GM18909 (cell line): ENCODE measurements at regions not wholly inside any gene's neighbourhood (a gene's known extent, or its start where the extent isn't known, plus 50 kb on each side); places are given as distances from the start of the nearest gene placed in this dataset.

ENCODE experiments used
- ATAC-seq: cut with Tn5 transposase; IDR thresholded peaks from one replicate; pipeline ENCODE4 v1.9.1; 2021; ENCODE audit warnings: mild to moderate bottlenecking; ENCODE audit not compliant: unreplicated experiment, poor library complexity

DNA sequence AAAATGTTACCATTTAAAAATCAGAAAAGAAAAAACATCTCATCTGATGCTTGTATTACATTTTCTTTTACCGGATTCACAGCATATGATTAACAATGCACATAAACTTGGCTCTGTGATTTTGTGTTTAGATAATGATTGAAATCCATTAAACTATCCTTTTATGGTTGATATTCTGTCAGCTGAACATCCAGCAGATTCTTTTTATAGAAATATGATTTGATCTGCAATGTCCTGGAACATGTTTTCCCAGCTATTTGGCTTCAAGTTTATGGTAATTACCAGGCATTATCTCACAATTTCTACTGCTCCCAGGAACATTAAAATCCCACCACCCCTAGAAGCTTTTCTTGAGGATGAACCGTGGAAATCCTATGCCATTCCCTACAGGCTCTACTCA is 205.7 kb upstream of the TET2 start:
- ATAC-seq: no peak

- ATAC-seq: peak; percentile 70
Observed at GRCh38 chr4:104941661-104942062, 205.0 kb upstream of the TET2 start.

DNA sequence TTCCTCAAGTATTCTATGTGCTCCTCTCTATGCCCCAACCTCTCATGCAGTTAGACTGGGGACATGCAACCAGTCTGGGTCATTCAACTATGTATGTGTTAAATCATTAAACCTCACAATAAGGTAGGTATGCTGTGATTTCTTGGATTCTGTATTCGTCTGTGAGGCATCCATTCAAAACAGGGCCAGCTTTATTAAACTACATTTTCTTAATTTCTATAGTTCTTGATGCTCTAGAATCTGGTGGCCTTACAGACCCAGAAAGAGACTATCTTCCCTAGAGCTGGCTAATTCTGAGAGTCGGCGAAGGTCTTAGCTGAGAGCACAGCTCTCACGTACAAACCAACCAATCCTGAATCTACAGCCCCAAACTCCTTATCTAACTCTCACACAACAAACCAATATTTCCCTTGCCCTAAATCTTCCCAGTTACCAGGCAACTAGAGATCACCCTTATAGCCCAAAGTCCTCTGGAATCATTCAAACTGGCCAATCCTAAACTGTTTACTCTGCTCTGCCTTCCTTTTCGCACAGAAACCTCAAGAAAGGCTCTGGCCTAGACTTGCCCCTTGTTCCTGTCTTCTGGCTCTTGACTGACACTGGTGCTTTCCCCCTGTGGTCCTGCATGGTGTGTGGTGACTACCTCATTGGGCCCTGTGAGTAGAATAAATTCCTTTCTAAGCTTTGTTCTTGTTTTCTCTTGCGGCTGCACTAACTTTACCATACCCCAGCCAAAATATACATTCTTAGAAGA is 203.5 kb upstream of the TET2 start:
- ATAC-seq: peak; percentile 84

- ATAC-seq: no peak
Observed at GRCh38 chr4:104944596-104944995, 202.1 kb upstream of the TET2 start.

GRCh38 chr4:104964410-104965175 is 182.1 kb upstream of the TET2 start:
- ATAC-seq: peak; percentile 45

- peak; percentile 98 for ATAC-seq
Observed at GRCh38 chr4:104966349-104967033, 180.2 kb upstream of the TET2 start.

- peak; percentile 31 for ATAC-seq
Observed at GRCh38 chr4:104967034-104967401, 179.7 kb upstream of the TET2 start.

- no peak for ATAC-seq
Observed at GRCh38 chr4:104969394-104970082, 177.1 kb upstream of the TET2 start.

DNA sequence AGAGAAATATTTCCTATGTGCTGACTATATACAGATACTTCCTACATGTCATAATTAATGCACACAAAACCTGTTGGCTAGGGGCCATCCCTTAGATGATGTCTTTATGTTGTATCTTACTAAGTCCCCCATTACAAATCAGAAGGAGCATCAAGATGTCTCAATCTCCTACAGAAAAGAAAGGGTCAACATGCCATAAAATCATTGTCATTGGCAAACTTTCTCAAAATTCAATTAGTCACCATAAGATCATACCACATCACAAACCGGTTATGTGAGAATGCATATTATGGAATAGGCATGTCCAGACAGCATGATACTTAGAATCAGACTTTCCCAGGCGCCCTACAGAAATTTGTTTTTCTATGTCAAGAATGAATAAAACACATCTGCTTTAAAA is 175.2 kb upstream of the TET2 start:
- no peak for ATAC-seq

GRCh38 chr4:104973708-104974107 is 173.0 kb upstream of the TET2 start:
- ATAC-seq: peak; percentile 48

- ATAC-seq: no peak
Observed at GRCh38 chr4:104975617-104976016, 171.1 kb upstream of the TET2 start.

- peak; percentile 43 for ATAC-seq
Observed at GRCh38 chr4:104976262-104976661, 170.4 kb upstream of the TET2 start.

DNA sequence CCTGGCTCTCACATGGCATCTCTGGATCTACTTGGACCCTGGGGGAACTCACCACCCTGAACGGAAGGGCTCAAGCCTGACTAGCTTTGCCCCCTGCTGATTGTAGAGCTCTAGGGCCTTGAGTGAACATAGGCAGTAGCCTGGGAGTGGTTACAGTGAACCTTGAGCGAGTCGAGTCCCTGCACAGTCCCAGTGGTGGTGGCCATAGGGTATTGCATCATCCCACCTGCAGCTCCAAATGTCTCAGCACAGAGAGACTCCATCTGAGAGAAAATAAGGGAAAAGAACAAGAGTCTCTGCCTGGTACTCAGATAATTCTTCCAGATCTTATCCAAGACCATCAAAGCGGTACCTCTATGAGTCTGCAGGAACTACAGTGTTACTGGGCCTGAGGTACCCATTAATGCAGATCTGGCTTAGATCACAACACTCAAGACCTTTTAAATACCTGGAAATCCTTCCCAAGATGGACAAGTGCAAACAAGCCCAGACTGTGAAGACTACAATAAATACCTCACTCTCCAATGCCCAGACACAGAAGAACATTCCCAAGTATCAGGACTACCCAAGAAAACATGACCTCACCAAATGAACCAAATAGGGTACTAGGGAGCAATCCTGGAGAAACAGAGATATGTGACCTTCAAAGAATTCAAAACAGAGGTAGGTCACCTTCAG is 167.5 kb upstream of the TET2 start:
- ATAC-seq: no peak

GRCh38 chr4:104983615-104984179 is 163.0 kb upstream of the TET2 start:
- ATAC-seq: no peak

- ATAC-seq: no peak
Observed at GRCh38 chr4:104986306-104986705, 160.4 kb upstream of the TET2 start.

DNA sequence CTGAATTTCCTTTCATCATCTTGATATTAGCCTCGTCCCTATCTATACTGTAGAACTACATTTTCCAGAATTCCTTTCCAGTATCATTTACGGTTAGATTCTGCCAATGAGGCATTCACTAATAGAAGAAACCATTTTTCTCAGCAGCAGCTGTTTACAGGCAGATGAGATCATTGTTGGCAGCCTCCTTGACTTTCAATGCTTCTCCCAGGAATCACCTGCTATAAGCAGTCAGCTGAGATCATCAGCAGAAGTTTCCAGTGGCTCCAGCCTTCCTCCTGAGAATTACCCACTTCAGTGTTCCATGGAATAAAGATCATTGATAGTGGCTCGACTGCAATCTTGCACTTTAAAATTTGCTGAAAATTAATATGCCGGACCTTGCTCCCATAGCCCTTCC is 157.3 kb upstream of the TET2 start:
- ATAC-seq: no peak

- ATAC-seq: no peak
Observed at GRCh38 chr4:105002278-105002677, 144.4 kb upstream of the TET2 start.

DNA sequence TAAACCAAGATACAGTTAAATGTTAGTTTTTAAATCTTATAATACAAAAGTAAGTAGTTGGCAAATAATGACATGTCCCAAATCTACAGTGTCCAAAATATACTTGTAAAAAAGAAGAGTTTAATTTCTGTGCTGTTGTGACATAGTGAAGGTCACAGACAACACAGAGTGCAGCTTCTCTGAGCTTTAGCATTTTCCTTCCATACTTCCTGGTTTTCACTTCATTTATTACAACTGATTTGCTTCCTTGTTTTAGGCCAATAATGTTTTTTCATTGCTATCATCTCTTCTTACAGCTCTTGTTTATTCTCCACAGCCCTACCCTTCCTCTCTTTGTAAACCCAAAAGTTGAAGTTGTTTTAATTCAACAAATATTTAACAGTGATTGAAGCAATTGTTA is 132.4 kb upstream of the TET2 start:
- no peak for ATAC-seq

DNA sequence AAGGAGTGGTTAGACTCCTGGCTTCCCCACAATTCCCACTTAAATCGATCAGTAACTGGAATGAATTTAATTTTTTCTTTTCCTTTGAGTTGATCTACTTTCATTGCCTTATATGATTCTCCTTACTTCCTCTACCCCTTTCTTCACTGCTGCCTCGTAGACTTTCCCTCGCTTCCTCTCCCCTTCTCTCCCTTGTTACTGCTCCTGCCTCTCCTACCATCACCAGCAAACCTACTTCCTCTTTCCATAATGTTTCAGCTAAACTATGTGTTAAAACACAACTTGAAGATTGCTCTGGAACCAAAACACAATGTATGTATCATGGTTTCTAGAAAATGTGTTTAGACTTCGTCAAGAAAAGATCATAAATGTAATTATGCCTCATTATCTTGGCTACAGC is 132.0 kb upstream of the TET2 start:
- ATAC-seq: no peak

GRCh38 chr4:105015750-105016149 is 130.9 kb upstream of the TET2 start:
- ATAC-seq: no peak
